CD14-positive monocyte (primary cell): ENCODE measurements at regions not wholly inside any gene's neighbourhood (a gene's known extent, or its start where the extent isn't known, plus 50 kb on each side); places are given as distances from the start of the nearest gene placed in this dataset.
"Not testable (repeated sequence)": the region's sequence is repeated elsewhere in the genome, so short reads cannot be mapped to it uniquely, and the experiment has no call there.

Experiments used
- DNase-seq, 3 donors: peaks; one replicate each; pipeline ENCODE4 v3.0.0-alpha.2; 2011 to 2022
- H2AFZ ChIP-seq: 2 replicates; pipeline ENCODE4 v1.6.0; 2012; ENCODE audit warnings: mild to moderate bottlenecking, low read depth, low read length, inconsistent platforms; ENCODE audit not compliant: insufficient read depth, poor library complexity, severe bottlenecking
- H3K27ac ChIP-seq, 2 donors: 1 replicate in 1 of 2; 2 replicates in 1 of 2; pipeline ENCODE4 v1.5.1; 2012 to 2013; ENCODE audit warnings: low read length in 2 of 2, control low read depth in 1 of 2, inconsistent platforms in 1 of 2, low read depth in 1 of 2, mild to moderate bottlenecking in 1 of 2
- H3K27me3 ChIP-seq, 2 donors: one replicate each; pipeline versions ENCODE4 v1.6.0 to v1.6.1; 2011 to 2013; ENCODE audit warnings: low read length in 2 of 2; ENCODE audit not compliant: control insufficient read depth in 2 of 2, insufficient read depth in 2 of 2
- H3K36me3 ChIP-seq, 2 donors: replicated peaks in 1 of 2; 1 replicate in 1 of 2; 2 replicates in 1 of 2; pipeline versions ENCODE4 v1.5.1 to v1.6.1; 2012 to 2013; ENCODE audit warnings: low read length in 2 of 2, control low read depth in 1 of 2, inconsistent platforms in 1 of 2, mild to moderate bottlenecking in 1 of 2; ENCODE audit not compliant: insufficient read depth in 2 of 2, control insufficient read depth in 1 of 2
- H3K4me1 ChIP-seq, 2 donors: 1 replicate in 1 of 2; 2 replicates in 1 of 2; pipeline versions ENCODE4 v1.5.1 to v1.6.1; 2012 to 2013; ENCODE audit warnings: low read length in 2 of 2, control low read depth in 1 of 2, inconsistent platforms in 1 of 2, mild to moderate bottlenecking in 1 of 2, moderate library complexity in 1 of 2; ENCODE audit not compliant: insufficient read depth in 2 of 2, control insufficient read depth in 1 of 2
- H3K4me2 ChIP-seq: replicated peaks from 2 replicates; pipeline ENCODE3; 2012; ENCODE audit warnings: low read length, moderate library complexity, mild to moderate bottlenecking; ENCODE audit not compliant: poor library complexity, severe bottlenecking; ENCODE audit errors: extremely low read depth
- H3K4me3 ChIP-seq, 3 experiments: fragments of 200-600 bp in 1 of 3; sonication (generic) in 1 of 3; replicated peaks in 1 of 3; 1 replicate in 2 of 3; 2 replicates in 1 of 3; pipeline ENCODE4 v1.5.1; 2011 to 2013; ENCODE audit warnings: low read length in 3 of 3, mild to moderate bottlenecking in 3 of 3, control low read depth in 2 of 3, low read depth in 2 of 3, inconsistent platforms in 1 of 3, moderate library complexity in 1 of 3
- H3K79me2 ChIP-seq: 2 replicates; pipeline ENCODE4 v1.6.0; 2012; ENCODE audit warnings: mild to moderate bottlenecking, control low read depth, inconsistent platforms, low read length, moderate library complexity; ENCODE audit not compliant: insufficient read depth
- H3K9ac ChIP-seq: 2 replicates; pipeline ENCODE4 v1.6.0; 2017; ENCODE audit warnings: low read length, mild to moderate bottlenecking; ENCODE audit not compliant: insufficient read depth, poor library complexity, severe bottlenecking
- H3K9me3 ChIP-seq, 2 donors: replicated peaks in 1 of 2; 1 replicate in 1 of 2; 2 replicates in 1 of 2; pipeline versions ENCODE4 v1.5.1 to v1.6.1; 2012 to 2013; ENCODE audit warnings: low read length in 2 of 2, control low read depth in 1 of 2; ENCODE audit not compliant: control insufficient read depth in 1 of 2, insufficient read depth in 1 of 2
- H4K20me1 ChIP-seq: 2 replicates; pipeline ENCODE4 v1.6.0; 2012; ENCODE audit warnings: mild to moderate bottlenecking, low read length, control low read depth, moderate library complexity; ENCODE audit not compliant: insufficient read depth
- H3K27ac Mint-ChIP-seq, 7 donors: one replicate each; pipeline ENCODE4 v1.8.0; 2020; ENCODE audit warnings: mild to moderate bottlenecking in 7 of 7, mixed read lengths in 7 of 7, moderate library complexity in 6 of 7, inconsistent platforms in 2 of 7
- H3K27me3 Mint-ChIP-seq, 3 donors: one replicate each; pipeline ENCODE4 v1.8.0; 2021 to 2022; ENCODE audit warnings: low read depth in 3 of 3, mild to moderate bottlenecking in 3 of 3, mixed read lengths in 3 of 3, moderate library complexity in 3 of 3, inconsistent platforms in 1 of 3
- H3K36me3 Mint-ChIP-seq, 2 donors: one replicate each; pipeline ENCODE4 v1.8.0; 2020; ENCODE audit warnings: mixed read lengths in 2 of 2, inconsistent platforms in 1 of 2, mild to moderate bottlenecking in 1 of 2
- H3K4me1 Mint-ChIP-seq: one replicate; pipeline ENCODE4 v1.8.0; 2020; ENCODE audit warnings: mild to moderate bottlenecking, mixed read lengths
- H3K4me3 Mint-ChIP-seq, 2 donors: one replicate each; pipeline ENCODE4 v1.8.0; 2020; ENCODE audit warnings: mild to moderate bottlenecking in 2 of 2, mixed read lengths in 2 of 2, moderate library complexity in 1 of 2
- H3K9me3 Mint-ChIP-seq, 7 donors: one replicate each; pipeline ENCODE4 v1.8.0; 2020 to 2022; ENCODE audit warnings: mixed read lengths in 7 of 7, mild to moderate bottlenecking in 6 of 7, moderate library complexity in 6 of 7, inconsistent platforms in 2 of 7
- WGBS: methylation state at CpG from one replicate; pipeline ENCODE4 v1.1.5; 2013; ENCODE audit warnings: missing lambda C conversion rate; ENCODE audit not compliant: insufficient coverage; 5-methylcytosine and 5-hydroxymethylcytosine counted together
- intact Hi-C, 2 donors: fragments of 100-400 bp; cut with micrococcal nuclease; formaldehyde crosslinking; loops; one replicate each; pipeline versions ENCODE4 v1.15.0 to v1.15.1; 2023
- TF ChIP-seq, protein P1 (sequence below): fragments of 200-600 bp; IDR thresholded peaks from one replicate; pipeline ENCODE4 v1.8.0; 2022; ENCODE audit warnings: antibody characterized with exemption, mild to moderate bottlenecking

DNA sequence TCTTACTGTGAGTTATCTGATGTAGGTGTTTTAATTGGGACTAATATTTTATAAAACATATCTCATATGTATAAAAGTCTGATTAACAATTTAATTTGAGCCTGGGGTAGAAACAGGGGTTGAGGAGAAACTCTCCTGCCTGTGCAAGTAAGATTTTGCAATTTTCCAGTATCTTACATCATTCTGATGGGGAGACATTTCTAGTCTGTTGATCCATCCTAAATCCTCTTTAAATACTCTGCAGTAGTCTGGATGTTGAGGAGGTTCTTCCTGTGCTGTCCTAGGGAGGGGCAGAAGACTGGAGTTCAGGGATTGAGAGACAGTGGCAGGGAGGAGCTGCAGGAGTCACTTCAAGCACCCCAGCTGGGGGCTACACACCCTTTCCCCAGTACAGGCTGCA lies 287.8 kb downstream of the ADGRD1 start:
- intact Hi-C loops: no loop called here
- H3K36me3 ChIP-seq: no peaks in the 10 kb centered on the region
- no peak overlapping the region for H3K9ac ChIP-seq
- no peaks in the 10 kb centered on the region for H3K4me1 ChIP-seq
- no peaks in the 10 kb centered on the region for H3K4me1 Mint-ChIP-seq
- peaks cover 4 to 17% (median 11%) of the 10 kb centered on the region in 7 donors for H3K9me3 Mint-ChIP-seq
- H3K4me3 ChIP-seq: no peak overlapping the region
- no peaks in the 10 kb centered on the region for H3K36me3 Mint-ChIP-seq
- no peak overlapping the region for H3K27ac Mint-ChIP-seq
- no peak overlapping the region for H3K4me2 ChIP-seq
- H3K27me3 Mint-ChIP-seq: peaks cover 0 to 3% (median 0%) of the 10 kb centered on the region in 3 donors
- H3K79me2 ChIP-seq: no peaks in the 10 kb centered on the region
- H4K20me1 ChIP-seq: no peaks in the 10 kb centered on the region
- H3K4me3 Mint-ChIP-seq: no peak overlapping the region
- H3K27ac ChIP-seq: no peak overlapping the region
- DNase-seq: no peak
- H3K27me3 ChIP-seq: no peaks in the 10 kb centered on the region
- H2AFZ ChIP-seq: no peak overlapping the region
- TF ChIP-seq, protein P1, sequence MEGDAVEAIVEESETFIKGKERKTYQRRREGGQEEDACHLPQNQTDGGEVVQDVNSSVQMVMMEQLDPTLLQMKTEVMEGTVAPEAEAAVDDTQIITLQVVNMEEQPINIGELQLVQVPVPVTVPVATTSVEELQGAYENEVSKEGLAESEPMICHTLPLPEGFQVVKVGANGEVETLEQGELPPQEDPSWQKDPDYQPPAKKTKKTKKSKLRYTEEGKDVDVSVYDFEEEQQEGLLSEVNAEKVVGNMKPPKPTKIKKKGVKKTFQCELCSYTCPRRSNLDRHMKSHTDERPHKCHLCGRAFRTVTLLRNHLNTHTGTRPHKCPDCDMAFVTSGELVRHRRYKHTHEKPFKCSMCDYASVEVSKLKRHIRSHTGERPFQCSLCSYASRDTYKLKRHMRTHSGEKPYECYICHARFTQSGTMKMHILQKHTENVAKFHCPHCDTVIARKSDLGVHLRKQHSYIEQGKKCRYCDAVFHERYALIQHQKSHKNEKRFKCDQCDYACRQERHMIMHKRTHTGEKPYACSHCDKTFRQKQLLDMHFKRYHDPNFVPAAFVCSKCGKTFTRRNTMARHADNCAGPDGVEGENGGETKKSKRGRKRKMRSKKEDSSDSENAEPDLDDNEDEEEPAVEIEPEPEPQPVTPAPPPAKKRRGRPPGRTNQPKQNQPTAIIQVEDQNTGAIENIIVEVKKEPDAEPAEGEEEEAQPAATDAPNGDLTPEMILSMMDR: no peak
- peaks cover 0 to 11% of the 10 kb centered on the region in 2 donors for H3K9me3 ChIP-seq

DNA sequence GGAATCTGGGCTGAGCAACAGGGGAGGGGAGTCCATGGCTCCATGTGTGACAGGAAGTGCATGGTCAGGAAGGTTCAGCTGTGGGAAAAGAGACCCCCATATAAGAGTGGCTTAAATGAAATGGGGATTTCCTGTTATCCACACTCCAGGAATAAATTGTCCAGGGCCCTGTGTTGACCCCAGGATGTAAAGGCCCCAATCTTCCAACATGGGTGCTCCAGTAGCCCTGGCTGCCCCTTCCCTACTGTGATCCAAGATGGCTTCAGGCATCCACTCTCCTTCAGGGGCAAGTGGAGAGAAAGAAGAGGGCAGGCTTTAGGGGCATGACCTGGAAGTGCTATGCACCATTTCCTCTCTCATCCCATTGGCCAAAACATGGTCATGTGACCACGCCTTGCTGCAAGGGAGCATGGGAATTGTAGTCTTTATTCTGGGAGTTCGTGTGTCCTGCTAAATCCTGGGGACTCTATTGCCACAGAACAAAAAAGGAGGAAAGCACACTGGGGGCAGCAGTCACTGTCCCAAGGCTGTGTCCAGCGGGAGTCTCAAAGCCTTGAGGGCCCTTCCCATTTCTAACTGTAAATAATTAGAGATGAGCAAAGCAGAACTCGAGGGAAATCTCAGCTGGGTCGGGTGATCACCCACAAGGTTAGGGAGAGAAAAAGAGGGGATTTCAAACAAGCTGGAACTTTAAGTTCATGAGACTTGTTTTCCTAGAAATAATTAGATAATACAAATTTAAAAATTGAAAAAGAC lies 289.2 kb downstream of the ADGRD1 start:
- no peaks in the 10 kb centered on the region for H3K36me3 ChIP-seq
- WGBS: 100% methylated on average over 1 of the region's 5 CpGs
- H4K20me1 ChIP-seq: no peaks in the 10 kb centered on the region
- Mint-ChIP-seq H3K36me3 (no peaks in the 10 kb centered on the region), H3K4me3 (no peak overlapping the region), H3K4me1 (no peaks in the 10 kb centered on the region), H3K9me3 (peaks cover 4 to 17% (median 11%) of the 10 kb centered on the region in 7 donors), H3K27me3 (peaks cover 0 to 2% (median 0%) of the 10 kb centered on the region in 3 donors), H3K27ac (no peak overlapping the region)
- intact Hi-C loops: no loop called here
- no peaks in the 10 kb centered on the region for H3K4me1 ChIP-seq
- no peak overlapping the region for H3K4me3 ChIP-seq
- H2AFZ ChIP-seq: peak overlapping the region; percentile 35
- no peak overlapping the region for H3K27ac ChIP-seq
- TF ChIP-seq, protein P1: no peak
- H3K27me3 ChIP-seq: no peaks in the 10 kb centered on the region
- H3K79me2 ChIP-seq: no peaks in the 10 kb centered on the region
- H3K4me2 ChIP-seq: no peak overlapping the region
- no peak overlapping the region for H3K9ac ChIP-seq
- DNase-seq: peak in 1 of 3 donors; percentile 19
- peaks cover 0 to 11% of the 10 kb centered on the region in 2 donors for H3K9me3 ChIP-seq

- H3K9ac ChIP-seq, H3K4me1 ChIP-seq, H2AFZ ChIP-seq, H3K27ac Mint-ChIP-seq, H3K27me3 Mint-ChIP-seq, H3K4me3 ChIP-seq, H3K27ac ChIP-seq, H3K4me3 Mint-ChIP-seq, H3K36me3 ChIP-seq, intact Hi-C loops, DNase-seq, H3K27me3 ChIP-seq, H3K79me2 ChIP-seq, H3K4me2 ChIP-seq, H3K36me3 Mint-ChIP-seq, H4K20me1 ChIP-seq, H3K4me1 Mint-ChIP-seq: not testable (repeated sequence)
- 92% methylated on average over 4 of the region's 15 CpGs for WGBS
- H3K9me3 Mint-ChIP-seq: peaks cover 4 to 17% (median 11%) of the 10 kb centered on the region in 7 donors
- H3K9me3 ChIP-seq: peaks cover 0 to 11% of the 10 kb centered on the region in 2 donors
These were observed 290.5 kb downstream of the ADGRD1 start for GRCh38 chr12:131244157-131244688.
